Neural cell (in vitro differentiated cells): ENCODE measurements at regions not wholly inside any gene's neighbourhood (a gene's known extent, or its start where the extent isn't known, plus 50 kb on each side); places are given as distances from the start of the nearest gene placed in this dataset.

Source experiments
- H2AFZ ChIP-seq: fragments of 200-600, 300-800 bp; sonication (generic), shearing (Covaris generic); 2 replicates; pipeline ENCODE4 v1.6.0; 2014; ENCODE audit warnings: low read depth, mild to moderate bottlenecking, antibody characterized with exemption, low read length, moderate library complexity
- H3F3A ChIP-seq: fragments of 200-600 bp; shearing (Covaris generic); 2 replicates; pipeline ENCODE4 v1.6.1; 2016; ENCODE audit warnings: mild to moderate bottlenecking, moderate library complexity, mixed read lengths, antibody characterized with exemption, low read length; ENCODE audit not compliant: insufficient read depth, poor library complexity, severe bottlenecking
- H3K27ac ChIP-seq: fragments of 200-600, 300-800 bp; sonication (generic), shearing (Covaris generic); 2 replicates; pipeline ENCODE4 v1.5.1; 2014; ENCODE audit warnings: mild to moderate bottlenecking, low read length, moderate library complexity
- H3K27me3 ChIP-seq: fragments of 300-800, 200-600 bp; sonication (generic), shearing (Covaris generic); 2 replicates; pipeline ENCODE4 v1.6.0; 2014; ENCODE audit warnings: mild to moderate bottlenecking, low read depth, low read length, moderate library complexity; ENCODE audit not compliant: insufficient read depth
- H3K36me3 ChIP-seq: fragments of 300-800, 200-600 bp; sonication (generic), shearing (Covaris generic); 2 replicates; pipeline ENCODE4 v1.5.1; 2014; ENCODE audit warnings: mild to moderate bottlenecking, antibody characterized with exemption, low read length, moderate library complexity; ENCODE audit not compliant: insufficient read depth
- H3K4me2 ChIP-seq: fragments of 300-800, 200-600 bp; sonication (generic), shearing (Covaris generic); 2 replicates; pipeline ENCODE4 v1.6.0; 2014; ENCODE audit warnings: mild to moderate bottlenecking, low read length
- H3K4me3 ChIP-seq: fragments of 300-800, 200-600 bp; sonication (generic), shearing (Covaris generic); 2 replicates; pipeline ENCODE4 v1.5.1; 2014; ENCODE audit warnings: mild to moderate bottlenecking, low read length, moderate library complexity
- H3K79me2 ChIP-seq: fragments of 200-600 bp; shearing (Covaris generic); replicated peaks from 2 replicates; pipeline ENCODE4 v1.6.0; 2014; ENCODE audit warnings: mild to moderate bottlenecking, low read length, moderate library complexity; ENCODE audit not compliant: insufficient read depth
- H3K9ac ChIP-seq: fragments of 300-800, 200-600 bp; sonication (generic), shearing (Covaris generic); 2 replicates; pipeline ENCODE4 v1.6.1; 2016; ENCODE audit warnings: mild to moderate bottlenecking, low read length, mixed read lengths
- H3K9me2 ChIP-seq: fragments of 200-600 bp; shearing (Covaris generic); 2 replicates; pipeline ENCODE4 v1.6.1; 2016; ENCODE audit warnings: mild to moderate bottlenecking, low read length, mixed read lengths; ENCODE audit not compliant: insufficient read depth
- H3K9me3 ChIP-seq: fragments of 200-600, 300-800 bp; sonication (generic), shearing (Covaris generic); 2 replicates; pipeline ENCODE4 v1.6.1; 2016; ENCODE audit warnings: mild to moderate bottlenecking, mixed run types, low read length, moderate library complexity, mixed read lengths
- H4K20me1 ChIP-seq: fragments of 200-600 bp; shearing (Covaris generic); 2 replicates; pipeline ENCODE4 v1.6.1; 2016; ENCODE audit warnings: mild to moderate bottlenecking, mixed run types; ENCODE audit not compliant: insufficient read depth
- CTCF ChIP-seq: fragments of 450-650 bp; IDR thresholded peaks from 2 replicates; pipeline ENCODE4 v1.5.1; 2014; ENCODE audit warnings: antibody characterized with exemption, mild to moderate bottlenecking, moderate library complexity; ENCODE audit not compliant: poor library complexity, severe bottlenecking
- EP300 ChIP-seq: fragments of 450-650 bp; conservative IDR thresholded peaks from 2 replicates; pipeline ENCODE4 v1.6.1; 2014; ENCODE audit warnings: antibody characterized with exemption, mild to moderate bottlenecking, moderate library complexity; ENCODE audit not compliant: poor library complexity, severe bottlenecking
- EZH2 ChIP-seq: fragments of 200-600, 300-800 bp; shearing (Covaris generic), sonication (generic); IDR thresholded peaks from 2 replicates; pipeline ENCODE4 v1.6.1; 2014; ENCODE audit warnings: antibody characterized with exemption, low read length, borderline replicate concordance, mild to moderate bottlenecking; ENCODE audit not compliant: insufficient read depth, poor library complexity, severe bottlenecking
- MXI1 ChIP-seq: fragments of 450-650 bp; conservative IDR thresholded peaks from 2 replicates; pipeline ENCODE4 v1.6.1; 2014; ENCODE audit warnings: antibody characterized with exemption, mild to moderate bottlenecking; ENCODE audit not compliant: poor library complexity, severe bottlenecking
- POLR2AphosphoS5 ChIP-seq: IDR thresholded peaks from 2 replicates; pipeline ENCODE4 v1.6.1; 2012
- RAD21 ChIP-seq: fragments of 450-650 bp; conservative IDR thresholded peaks from 2 replicates; pipeline ENCODE4 v1.6.1; 2014; ENCODE audit warnings: antibody characterized with exemption, mild to moderate bottlenecking, moderate library complexity
- SMC3 ChIP-seq: fragments of 450-650 bp; conservative IDR thresholded peaks from 2 replicates; pipeline ENCODE4 v1.6.1; 2014; ENCODE audit warnings: antibody characterized with exemption, mild to moderate bottlenecking, moderate library complexity; ENCODE audit not compliant: poor library complexity
- TAF1 ChIP-seq: IDR thresholded peaks from 2 replicates; pipeline ENCODE4 v1.6.1; 2012; ENCODE audit warnings: low read depth
- TF ChIP-seq, protein P1 (sequence below): IDR thresholded peaks from 2 replicates; pipeline ENCODE4 v1.6.1; 2012; ENCODE audit warnings: borderline replicate concordance

DNA sequence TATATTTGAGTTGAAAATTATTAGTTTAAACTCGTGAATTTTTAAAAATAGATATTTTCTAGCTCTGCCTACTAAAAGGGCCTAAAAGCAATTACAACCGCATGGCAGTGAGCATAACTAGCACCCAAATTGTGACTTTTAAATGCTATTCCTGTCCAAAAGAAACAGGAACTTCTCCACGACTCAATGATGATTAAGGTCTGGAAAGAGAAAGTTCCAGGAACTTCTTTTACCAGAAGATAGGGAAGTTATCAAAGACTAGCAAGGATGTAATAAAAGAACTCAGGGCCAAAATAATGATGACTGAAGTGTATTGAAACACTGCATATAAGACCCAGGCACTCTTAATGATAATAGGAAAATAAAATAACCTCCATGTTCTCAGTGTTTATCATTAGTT is 313.0 kb downstream of the PLPP3 start:
- Histone ChIP-seq H3K27me3 (no peaks in the 10 kb centered on the region), H3K9me2 (no peaks in the 10 kb centered on the region), H3K4me3 (no peak overlapping the region), H3K79me2 (no peaks in the 10 kb centered on the region), H3F3A (no peaks in the 10 kb centered on the region), H3K36me3 (no peaks in the 10 kb centered on the region), H3K4me2 (no peak overlapping the region), H2AFZ (no peak overlapping the region), H3K9me3 (no peaks in the 10 kb centered on the region), H4K20me1 (no peaks in the 10 kb centered on the region), H3K27ac (no peak overlapping the region), H3K9ac (no peak overlapping the region)
- TF ChIP-seq EZH2 (no peak), CTCF (no peak), TAF1 (no peak), POLR2AphosphoS5 (no peak), MXI1 (no peak), EP300 (no peak), RAD21 (no peak), SMC3 (no peak)
- TF ChIP-seq, protein P1, sequence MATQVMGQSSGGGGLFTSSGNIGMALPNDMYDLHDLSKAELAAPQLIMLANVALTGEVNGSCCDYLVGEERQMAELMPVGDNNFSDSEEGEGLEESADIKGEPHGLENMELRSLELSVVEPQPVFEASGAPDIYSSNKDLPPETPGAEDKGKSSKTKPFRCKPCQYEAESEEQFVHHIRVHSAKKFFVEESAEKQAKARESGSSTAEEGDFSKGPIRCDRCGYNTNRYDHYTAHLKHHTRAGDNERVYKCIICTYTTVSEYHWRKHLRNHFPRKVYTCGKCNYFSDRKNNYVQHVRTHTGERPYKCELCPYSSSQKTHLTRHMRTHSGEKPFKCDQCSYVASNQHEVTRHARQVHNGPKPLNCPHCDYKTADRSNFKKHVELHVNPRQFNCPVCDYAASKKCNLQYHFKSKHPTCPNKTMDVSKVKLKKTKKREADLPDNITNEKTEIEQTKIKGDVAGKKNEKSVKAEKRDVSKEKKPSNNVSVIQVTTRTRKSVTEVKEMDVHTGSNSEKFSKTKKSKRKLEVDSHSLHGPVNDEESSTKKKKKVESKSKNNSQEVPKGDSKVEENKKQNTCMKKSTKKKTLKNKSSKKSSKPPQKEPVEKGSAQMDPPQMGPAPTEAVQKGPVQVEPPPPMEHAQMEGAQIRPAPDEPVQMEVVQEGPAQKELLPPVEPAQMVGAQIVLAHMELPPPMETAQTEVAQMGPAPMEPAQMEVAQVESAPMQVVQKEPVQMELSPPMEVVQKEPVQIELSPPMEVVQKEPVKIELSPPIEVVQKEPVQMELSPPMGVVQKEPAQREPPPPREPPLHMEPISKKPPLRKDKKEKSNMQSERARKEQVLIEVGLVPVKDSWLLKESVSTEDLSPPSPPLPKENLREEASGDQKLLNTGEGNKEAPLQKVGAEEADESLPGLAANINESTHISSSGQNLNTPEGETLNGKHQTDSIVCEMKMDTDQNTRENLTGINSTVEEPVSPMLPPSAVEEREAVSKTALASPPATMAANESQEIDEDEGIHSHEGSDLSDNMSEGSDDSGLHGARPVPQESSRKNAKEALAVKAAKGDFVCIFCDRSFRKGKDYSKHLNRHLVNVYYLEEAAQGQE = no peak

DNA sequence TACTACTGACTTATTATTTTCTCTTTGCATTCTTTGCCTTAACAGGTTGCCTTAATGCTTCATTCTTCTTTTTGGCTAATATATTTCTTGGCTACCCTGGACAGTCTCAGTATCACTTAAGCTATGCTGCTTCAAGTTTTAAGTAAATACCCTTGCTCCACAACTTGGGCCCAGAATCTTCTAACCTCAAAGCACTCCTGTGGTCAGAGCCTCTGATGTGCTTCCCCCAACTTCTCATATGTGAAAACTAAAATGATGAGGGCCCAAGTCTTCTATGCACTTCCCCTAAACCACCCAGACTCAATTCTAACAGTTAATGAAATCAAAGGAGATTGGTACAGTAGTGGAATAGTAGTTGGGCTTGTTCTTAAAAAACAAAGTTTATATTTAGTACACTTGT is 314.1 kb downstream of the PLPP3 start:
- no peaks in the 10 kb centered on the region for H3F3A ChIP-seq
- no peaks in the 10 kb centered on the region for H3K36me3 ChIP-seq
- TF ChIP-seq TAF1 = no peak
- no peak for TF ChIP-seq MXI1
- TF ChIP-seq EZH2 = no peak
- TF ChIP-seq CTCF = no peak
- TF ChIP-seq, protein P1 = no peak
- TF ChIP-seq RAD21 = no peak
- no peak for TF ChIP-seq SMC3
- no peak for TF ChIP-seq POLR2AphosphoS5
- TF ChIP-seq EP300 = no peak
- H2AFZ ChIP-seq = no peak overlapping the region
- H3K27me3 ChIP-seq = no peaks in the 10 kb centered on the region
- no peak overlapping the region for H3K27ac ChIP-seq
- H4K20me1 ChIP-seq = no peaks in the 10 kb centered on the region
- H3K4me3 ChIP-seq = no peak overlapping the region
- H3K79me2 ChIP-seq = no peaks in the 10 kb centered on the region
- H3K9me2 ChIP-seq = no peaks in the 10 kb centered on the region
- H3K9me3 ChIP-seq = no peaks in the 10 kb centered on the region
- H3K9ac ChIP-seq = no peak overlapping the region
- no peak overlapping the region for H3K4me2 ChIP-seq
